ENCODE measurements at regions not wholly inside any gene's neighbourhood (a gene's known extent, or its start where the extent isn't known, plus 50 kb on each side); places are given as distances from the start of the nearest gene placed in this dataset.

- DNase-seq: no peak
Measured at GRCh38 chr18:34648269-34648985, 61.7 kb upstream of the DTNA start.

GRCh38 chr18:34649080-34649479, 61.0 kb upstream of the DTNA start:
- no peak for DNase-seq

- DNase-seq: no peak
Measured at GRCh38 chr18:34650121-34650545, 60.0 kb upstream of the DTNA start.

- no peak for DNase-seq
Measured at GRCh38 chr18:34651586-34652369, 58.3 kb upstream of the DTNA start.

GRCh38 chr18:34655131-34655530, 55.0 kb upstream of the DTNA start:
- DNase-seq: no peak

GRCh38 chr18:34657860-34658500, 52.1 kb upstream of the DTNA start:
- DNase-seq: no peak

- DNase-seq: no peak
Measured at GRCh38 chr18:34659579-34660517, 50.2 kb upstream of the DTNA start.
